SU-DHL-6 (cell line): ENCODE measurements at regions not wholly inside any gene's neighbourhood (a gene's known extent, or its start where the extent isn't known, plus 50 kb on each side); places are given as distances from the start of the nearest gene placed in this dataset.

Experiments used
- CTCF ChIP-seq: fragments of 200-600 bp; sonication (generic); IDR thresholded peaks from one replicate; pipeline ENCODE4 v1.5.1; 2017; ENCODE audit warnings: antibody characterized with exemption, mild to moderate bottlenecking, low read length, moderate library complexity; ENCODE audit not compliant: insufficient read depth, poor library complexity, severe bottlenecking
- EZH2phosphoT487 ChIP-seq: fragments of 200-600 bp; sonication (generic), shearing (Covaris generic); conservative IDR thresholded peaks from 2 replicates; pipeline ENCODE4 v1.6.1; 2018; ENCODE audit warnings: mild to moderate bottlenecking, antibody characterized with exemption, low read length, moderate library complexity, mixed read lengths

GRCh38 chr3:31440878-31441277, 91.8 kb upstream of the STT3B start:
- TF ChIP-seq CTCF (no peak), EZH2phosphoT487 (no peak)
